ENCODE measurements at regions not wholly inside any gene's neighbourhood (a gene's known extent, or its start where the extent isn't known, plus 50 kb on each side); places are given as distances from the start of the nearest gene placed in this dataset.

- TF ChIP-seq CTCF (conservative IDR thresholded peaks at IDR 0.05; ENCODE audit: low read length) (no peak), EZH2phosphoT487 (IDR thresholded peaks at IDR 0.05; ENCODE audit: borderline replicate concordance, low read depth, low read length) (no peak)
These were observed 473.5 kb upstream of the ADGRL2 start for GRCh38 chr1:81327103-81327710.
